SK-N-SH (cell line): ENCODE measurements at regions not wholly inside any gene's neighbourhood (a gene's known extent, or its start where the extent isn't known, plus 50 kb on each side); places are given as distances from the start of the nearest gene placed in this dataset.

Experiments
- CTCF ChIA-PET: fragments of 300-600, 350-600 bp; formaldehyde crosslinking; extraction: SDS; loops from one replicate; lab custom pipeline; 2021; lab: Yijun Ruan, JAX
- POLR2A ChIA-PET: fragments of 350-600 bp; sonication (Branson Sonifier 250); formaldehyde crosslinking; extraction: SDS; loops from one replicate; lab custom pipeline; 2020; ENCODE audit warnings: antibody characterized with exemption, inconsistent platforms; lab: Yijun Ruan, JAX
- DNase-seq: peaks from one replicate; pipeline ENCODE4 v3.0.0; 2012
- H2AFZ ChIP-seq: fragments of 200-600 bp; sonication (generic); 2 replicates; pipeline ENCODE4 v1.8.1; 2016; ENCODE audit warnings: antibody characterized with exemption, mild to moderate bottlenecking, low read depth
- H3F3A ChIP-seq: fragments of 200-600 bp; sonication (generic); replicated peaks from 2 replicates; pipeline ENCODE3; 2016; ENCODE audit warnings: antibody characterized with exemption, mild to moderate bottlenecking; ENCODE audit not compliant: insufficient read depth
- H3K27ac ChIP-seq, 2 experiments: fragments of 200-500 bp in 1 of 2; fragments of 200-600 bp in 1 of 2; sonication (Bioruptor generic) in 1 of 2; sonication (generic), shearing (Covaris generic) in 1 of 2; 2 replicates each; pipeline versions ENCODE4 v1.5.1 to v1.6.1; 2014 to 2016; ENCODE audit warnings: low read depth in 2 of 2, inconsistent platforms in 1 of 2, low read length in 1 of 2, mild to moderate bottlenecking in 1 of 2, mixed read lengths in 1 of 2
- H3K27me3 ChIP-seq: fragments of 200-600 bp; sonication (generic), shearing (Covaris generic); 2 replicates; pipeline ENCODE4 v1.6.1; 2016; ENCODE audit warnings: mixed run types; ENCODE audit not compliant: insufficient read depth
- H3K36me3 ChIP-seq, 2 experiments: fragments of 200-500 bp in 1 of 2; fragments of 200-600 bp in 1 of 2; sonication (Bioruptor generic) in 1 of 2; sonication (generic) in 1 of 2; replicated peaks in 1 of 2; 2 replicates each; pipeline versions ENCODE3 to v1.5.1; 2014 to 2016; ENCODE audit warnings: low read length in 1 of 2, mild to moderate bottlenecking in 1 of 2; ENCODE audit not compliant: insufficient read depth in 2 of 2, control insufficient read depth in 1 of 2
- H3K4me1 ChIP-seq, 2 experiments: fragments of 200-500 bp in 1 of 2; fragments of 200-600 bp in 1 of 2; sonication (Bioruptor generic) in 1 of 2; sonication (generic), shearing (Covaris generic) in 1 of 2; 2 replicates each; pipeline versions ENCODE4 v1.5.1 to v1.6.1; 2014 to 2016; ENCODE audit warnings: low read depth in 1 of 2, low read length in 1 of 2, mixed run types in 1 of 2; ENCODE audit not compliant: insufficient read depth in 2 of 2, control insufficient read depth in 1 of 2
- H3K4me2 ChIP-seq: fragments of 200-600 bp; sonication (generic), shearing (Covaris generic); 2 replicates; pipeline ENCODE4 v1.6.1; 2017; ENCODE audit warnings: mixed run types
- H3K4me3 ChIP-seq, 2 experiments: fragments of 200-500 bp in 1 of 2; fragments of 200-600 bp in 1 of 2; sonication (Bioruptor generic) in 1 of 2; sonication (generic), shearing (Covaris generic) in 1 of 2; 2 replicates each; pipeline versions ENCODE4 v1.5.1 to v1.8.1; 2014 to 2016; ENCODE audit warnings: low read depth in 2 of 2, inconsistent platforms in 1 of 2, low read length in 1 of 2, mild to moderate bottlenecking in 1 of 2, mixed read lengths in 1 of 2, moderate library complexity in 1 of 2
- H3K79me2 ChIP-seq: fragments of 200-600 bp; sonication (generic); 2 replicates; pipeline ENCODE4 v1.8.1; 2017; ENCODE audit warnings: mild to moderate bottlenecking; ENCODE audit not compliant: insufficient read depth
- H3K9ac ChIP-seq: fragments of 200-600 bp; sonication (generic); 2 replicates; pipeline ENCODE4 v1.6.1; 2017; ENCODE audit warnings: mixed run types
- H3K9me2 ChIP-seq: fragments of 200-600 bp; sonication (generic); 2 replicates; pipeline ENCODE4 v1.6.1; 2017; ENCODE audit warnings: mixed run types
- H3K9me3 ChIP-seq: fragments of 200-600 bp; sonication (generic); 2 replicates; pipeline ENCODE4 v1.6.1; 2017; ENCODE audit warnings: mixed run types, mild to moderate bottlenecking, moderate library complexity
- H4K20me1 ChIP-seq: fragments of 200-600 bp; sonication (generic); 2 replicates; pipeline ENCODE4 v1.6.1; 2017; ENCODE audit warnings: mild to moderate bottlenecking, mixed run types; ENCODE audit not compliant: insufficient read depth
- FOXM1 ChIP-seq: IDR thresholded peaks from 2 replicates; pipeline ENCODE4 v1.4.0; 2012; ENCODE audit warnings: low read depth, mild to moderate bottlenecking
- GATA2 ChIP-seq: sonication (generic); formaldehyde crosslinking; IDR thresholded peaks from 2 replicates; pipeline ENCODE4 v1.5.0; 2020; ENCODE audit warnings: mild to moderate bottlenecking, missing genetic modification reagents
- NFIC ChIP-seq: IDR thresholded peaks from 2 replicates; pipeline ENCODE4 v1.4.0; 2012; ENCODE audit warnings: borderline replicate concordance
- RAD21 ChIP-seq: IDR thresholded peaks from 2 replicates; pipeline ENCODE4 v1.6.1; 2012; ENCODE audit warnings: mild to moderate bottlenecking, low read length
- RCOR1 ChIP-seq: fragments of 150-350 bp; IDR thresholded peaks from 2 replicates; pipeline ENCODE4 v1.6.1; 2017; ENCODE audit warnings: antibody characterized with exemption, low read length
- TEAD4 ChIP-seq: IDR thresholded peaks from 2 replicates; pipeline ENCODE4 v1.4.0; 2012; ENCODE audit warnings: mild to moderate bottlenecking, borderline replicate concordance; ENCODE audit not compliant: insufficient read depth
- USF1 ChIP-seq: IDR thresholded peaks from 2 replicates; pipeline ENCODE4 v1.4.0; 2012; ENCODE audit warnings: low read depth, borderline replicate concordance
- WGBS: methylation state at CpG from one replicate; pipeline ENCODE4 v1.1.6; 2017; ENCODE audit warnings: low lambda C conversion rate; 5-methylcytosine and 5-hydroxymethylcytosine counted together
- TF ChIP-seq, protein P1 (sequence below): IDR thresholded peaks from 2 replicates; pipeline ENCODE4 v1.4.0; 2012; ENCODE audit warnings: low read depth, borderline replicate concordance
- TF ChIP-seq, protein P2 (sequence below): fragments of 150-350 bp; IDR thresholded peaks from 2 replicates; pipeline ENCODE4 v1.6.1; 2016; ENCODE audit warnings: mild to moderate bottlenecking, low read depth, low read length
- TF ChIP-seq, protein P3 (sequence below): fragments of 200-600 bp; sonication (generic); IDR thresholded peaks from 2 replicates; pipeline ENCODE4 v1.6.1; 2017; ENCODE audit warnings: antibody characterized with exemption, mild to moderate bottlenecking, moderate library complexity
- TF ChIP-seq, protein P4 (sequence below): IDR thresholded peaks from 2 replicates; pipeline ENCODE4 v1.6.1; 2012; ENCODE audit warnings: mild to moderate bottlenecking, low read depth, low read length, moderate library complexity

DNA sequence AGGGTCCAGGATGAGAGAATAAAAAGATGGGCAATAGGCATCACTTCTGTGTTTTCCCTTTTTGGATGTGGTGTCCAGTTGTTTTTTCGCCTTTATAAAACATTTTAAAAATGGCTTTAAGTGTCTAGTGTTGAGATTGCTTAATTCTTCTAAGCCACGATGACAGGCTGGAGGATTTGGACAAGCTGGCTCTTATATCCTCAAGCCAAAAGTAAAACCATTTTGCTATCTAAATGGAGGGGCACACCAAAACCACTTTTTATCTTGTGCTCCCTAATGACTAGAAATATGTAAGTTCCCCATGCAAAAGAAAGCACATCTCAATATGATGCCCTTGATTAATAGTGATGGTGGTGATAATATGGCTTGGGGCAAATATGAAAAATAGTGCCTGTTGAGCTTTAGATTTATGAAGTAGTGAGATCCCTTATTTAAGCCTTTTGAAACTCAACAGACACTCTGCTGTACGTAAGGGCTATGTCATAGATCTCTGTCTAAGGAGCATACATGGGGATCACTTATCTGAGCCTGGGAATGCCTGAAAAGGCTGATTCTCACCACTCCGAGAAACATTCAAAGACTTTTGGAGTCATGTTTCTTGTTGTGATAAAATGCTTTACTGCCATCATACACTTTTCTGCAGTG lies 185.5 kb downstream of the KCNS3 start (continued):
- TF ChIP-seq, protein P1, sequence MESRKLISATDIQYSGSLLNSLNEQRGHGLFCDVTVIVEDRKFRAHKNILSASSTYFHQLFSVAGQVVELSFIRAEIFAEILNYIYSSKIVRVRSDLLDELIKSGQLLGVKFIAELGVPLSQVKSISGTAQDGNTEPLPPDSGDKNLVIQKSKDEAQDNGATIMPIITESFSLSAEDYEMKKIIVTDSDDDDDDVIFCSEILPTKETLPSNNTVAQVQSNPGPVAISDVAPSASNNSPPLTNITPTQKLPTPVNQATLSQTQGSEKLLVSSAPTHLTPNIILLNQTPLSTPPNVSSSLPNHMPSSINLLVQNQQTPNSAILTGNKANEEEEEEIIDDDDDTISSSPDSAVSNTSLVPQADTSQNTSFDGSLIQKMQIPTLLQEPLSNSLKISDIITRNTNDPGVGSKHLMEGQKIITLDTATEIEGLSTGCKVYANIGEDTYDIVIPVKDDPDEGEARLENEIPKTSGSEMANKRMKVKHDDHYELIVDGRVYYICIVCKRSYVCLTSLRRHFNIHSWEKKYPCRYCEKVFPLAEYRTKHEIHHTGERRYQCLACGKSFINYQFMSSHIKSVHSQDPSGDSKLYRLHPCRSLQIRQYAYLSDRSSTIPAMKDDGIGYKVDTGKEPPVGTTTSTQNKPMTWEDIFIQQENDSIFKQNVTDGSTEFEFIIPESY, result no peak

GRCh38 chr2:18062892-18063291 lies 184.4 kb downstream of the KCNS3 start:
- H3K9me2 ChIP-seq, result peaks cover 6% of the 10 kb centered on the region; the same call in 1 of the 2 replicates
- no peaks in the 10 kb centered on the region for H3K36me3 ChIP-seq
- H4K20me1 ChIP-seq, result no peaks in the 10 kb centered on the region
- WGBS, result 13% methylated on average over 5 of the region's 5 CpGs
- no peaks in the 10 kb centered on the region for H3K27me3 ChIP-seq
- no peak overlapping the region for H3K27ac ChIP-seq
- H3F3A ChIP-seq, result no peaks in the 10 kb centered on the region
- H3K9me3 ChIP-seq, result no peaks in the 10 kb centered on the region
- no peak overlapping the region for H3K9ac ChIP-seq
- H3K4me3 ChIP-seq, result no peak overlapping the region
- POLR2A ChIA-PET, result no interaction called here
- no peak overlapping the region for H2AFZ ChIP-seq
- no peak overlapping the region for H3K4me2 ChIP-seq
- CTCF ChIA-PET, result interaction anchor here (1.0 kb wide), 1 partner anchor 55 kb away, joined by 3 read pairs; no protein-coding TSS in a partner anchor
- H3K4me1 ChIP-seq, result peaks cover 0 to 8% of the 10 kb centered on the region in 2 experiments; a peak in 2 of 4 replicates
- no peak for DNase-seq
- no peak for TF ChIP-seq GATA2 (CRISPR knock-in tag)
- TF ChIP-seq USF1, result no peak
- TF ChIP-seq, protein P2, sequence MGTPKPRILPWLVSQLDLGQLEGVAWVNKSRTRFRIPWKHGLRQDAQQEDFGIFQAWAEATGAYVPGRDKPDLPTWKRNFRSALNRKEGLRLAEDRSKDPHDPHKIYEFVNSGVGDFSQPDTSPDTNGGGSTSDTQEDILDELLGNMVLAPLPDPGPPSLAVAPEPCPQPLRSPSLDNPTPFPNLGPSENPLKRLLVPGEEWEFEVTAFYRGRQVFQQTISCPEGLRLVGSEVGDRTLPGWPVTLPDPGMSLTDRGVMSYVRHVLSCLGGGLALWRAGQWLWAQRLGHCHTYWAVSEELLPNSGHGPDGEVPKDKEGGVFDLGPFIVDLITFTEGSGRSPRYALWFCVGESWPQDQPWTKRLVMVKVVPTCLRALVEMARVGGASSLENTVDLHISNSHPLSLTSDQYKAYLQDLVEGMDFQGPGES, result no peak
- TF ChIP-seq, protein P3, sequence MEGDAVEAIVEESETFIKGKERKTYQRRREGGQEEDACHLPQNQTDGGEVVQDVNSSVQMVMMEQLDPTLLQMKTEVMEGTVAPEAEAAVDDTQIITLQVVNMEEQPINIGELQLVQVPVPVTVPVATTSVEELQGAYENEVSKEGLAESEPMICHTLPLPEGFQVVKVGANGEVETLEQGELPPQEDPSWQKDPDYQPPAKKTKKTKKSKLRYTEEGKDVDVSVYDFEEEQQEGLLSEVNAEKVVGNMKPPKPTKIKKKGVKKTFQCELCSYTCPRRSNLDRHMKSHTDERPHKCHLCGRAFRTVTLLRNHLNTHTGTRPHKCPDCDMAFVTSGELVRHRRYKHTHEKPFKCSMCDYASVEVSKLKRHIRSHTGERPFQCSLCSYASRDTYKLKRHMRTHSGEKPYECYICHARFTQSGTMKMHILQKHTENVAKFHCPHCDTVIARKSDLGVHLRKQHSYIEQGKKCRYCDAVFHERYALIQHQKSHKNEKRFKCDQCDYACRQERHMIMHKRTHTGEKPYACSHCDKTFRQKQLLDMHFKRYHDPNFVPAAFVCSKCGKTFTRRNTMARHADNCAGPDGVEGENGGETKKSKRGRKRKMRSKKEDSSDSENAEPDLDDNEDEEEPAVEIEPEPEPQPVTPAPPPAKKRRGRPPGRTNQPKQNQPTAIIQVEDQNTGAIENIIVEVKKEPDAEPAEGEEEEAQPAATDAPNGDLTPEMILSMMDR, result no peak
- no peak for TF ChIP-seq TEAD4
- TF ChIP-seq, protein P1, result no peak
- TF ChIP-seq NFIC, result no peak
- no peak for TF ChIP-seq RAD21
- no peak for TF ChIP-seq RCOR1
- TF ChIP-seq, protein P4, sequence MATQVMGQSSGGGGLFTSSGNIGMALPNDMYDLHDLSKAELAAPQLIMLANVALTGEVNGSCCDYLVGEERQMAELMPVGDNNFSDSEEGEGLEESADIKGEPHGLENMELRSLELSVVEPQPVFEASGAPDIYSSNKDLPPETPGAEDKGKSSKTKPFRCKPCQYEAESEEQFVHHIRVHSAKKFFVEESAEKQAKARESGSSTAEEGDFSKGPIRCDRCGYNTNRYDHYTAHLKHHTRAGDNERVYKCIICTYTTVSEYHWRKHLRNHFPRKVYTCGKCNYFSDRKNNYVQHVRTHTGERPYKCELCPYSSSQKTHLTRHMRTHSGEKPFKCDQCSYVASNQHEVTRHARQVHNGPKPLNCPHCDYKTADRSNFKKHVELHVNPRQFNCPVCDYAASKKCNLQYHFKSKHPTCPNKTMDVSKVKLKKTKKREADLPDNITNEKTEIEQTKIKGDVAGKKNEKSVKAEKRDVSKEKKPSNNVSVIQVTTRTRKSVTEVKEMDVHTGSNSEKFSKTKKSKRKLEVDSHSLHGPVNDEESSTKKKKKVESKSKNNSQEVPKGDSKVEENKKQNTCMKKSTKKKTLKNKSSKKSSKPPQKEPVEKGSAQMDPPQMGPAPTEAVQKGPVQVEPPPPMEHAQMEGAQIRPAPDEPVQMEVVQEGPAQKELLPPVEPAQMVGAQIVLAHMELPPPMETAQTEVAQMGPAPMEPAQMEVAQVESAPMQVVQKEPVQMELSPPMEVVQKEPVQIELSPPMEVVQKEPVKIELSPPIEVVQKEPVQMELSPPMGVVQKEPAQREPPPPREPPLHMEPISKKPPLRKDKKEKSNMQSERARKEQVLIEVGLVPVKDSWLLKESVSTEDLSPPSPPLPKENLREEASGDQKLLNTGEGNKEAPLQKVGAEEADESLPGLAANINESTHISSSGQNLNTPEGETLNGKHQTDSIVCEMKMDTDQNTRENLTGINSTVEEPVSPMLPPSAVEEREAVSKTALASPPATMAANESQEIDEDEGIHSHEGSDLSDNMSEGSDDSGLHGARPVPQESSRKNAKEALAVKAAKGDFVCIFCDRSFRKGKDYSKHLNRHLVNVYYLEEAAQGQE, result no peak
- TF ChIP-seq FOXM1, result no peak
- no peaks in the 10 kb centered on the region for H3K79me2 ChIP-seq
